ENCODE measurements at regions not wholly inside any gene's neighbourhood (a gene's known extent, or its start where the extent isn't known, plus 50 kb on each side); places are given as distances from the start of the nearest gene placed in this dataset.
"Not testable (repeated sequence)": the region's sequence is repeated elsewhere in the genome, so short reads cannot be mapped to it uniquely, and the experiment has no call there.

- no peak for DNase-seq
- no peaks in the 10 kb centered on the region for H3K27me3 ChIP-seq (replicated peaks)
- no peak overlapping the region for H3K27ac ChIP-seq
- H3K36me3 ChIP-seq (replicated peaks): no peaks in the 10 kb centered on the region
- no peak overlapping the region for H3K4me3 ChIP-seq (ENCODE audit: low read depth, low read length)
- no peak for TF ChIP-seq CTCF (IDR thresholded peaks at IDR 0.05; ENCODE audit: low read depth, low read length, missing control alignments)
- in situ Hi-C loops (cut with HindIII; ENCODE audit: low pct_ligation_motif_present, low sequenced_read_pairs): no loop called here
These were observed 57.3 kb upstream of the HIVEP3 start for GRCh38 chr1:41975850-41976569.

GRCh38 chr1:41975121-41975520, 56.4 kb upstream of the HIVEP3 start:
- H3K27me3 ChIP-seq (replicated peaks): no peaks in the 10 kb centered on the region
- in situ Hi-C loops (cut with HindIII; ENCODE audit: low pct_ligation_motif_present, low sequenced_read_pairs): no loop called here
- no peak overlapping the region for H3K27ac ChIP-seq
- H3K4me3 ChIP-seq (ENCODE audit: low read depth, low read length): no peak overlapping the region
- no peaks in the 10 kb centered on the region for H3K36me3 ChIP-seq (replicated peaks)
- DNase-seq: no peak
- no peak for TF ChIP-seq CTCF (IDR thresholded peaks at IDR 0.05; ENCODE audit: low read depth, low read length, missing control alignments)

GRCh38 chr1:41968557-41968956, 49.8 kb upstream of the HIVEP3 start:
- H3K4me3 ChIP-seq (ENCODE audit: low read depth, low read length); H3K27me3 ChIP-seq (replicated peaks); H3K36me3 ChIP-seq (replicated peaks); H3K27ac ChIP-seq; in situ Hi-C loops (cut with HindIII; ENCODE audit: low pct_ligation_motif_present, low sequenced_read_pairs); DNase-seq: not testable (repeated sequence)

Data from brain microvascular endothelial cell (primary cell).